SJSA1 (cell line): ENCODE measurements at regions not wholly inside any gene's neighbourhood (a gene's known extent, or its start where the extent isn't known, plus 50 kb on each side); places are given as distances from the start of the nearest gene placed in this dataset.
"Not testable (repeated sequence)": the region's sequence is repeated elsewhere in the genome, so short reads cannot be mapped to it uniquely, and the experiment has no call there.

Experiments
- DNase-seq, 2 experiments: peaks; one replicate each; pipeline ENCODE4 v3.0.0-alpha.2; 2015 to 2020; ENCODE audit warnings: low spot score in 2 of 2, low read depth in 1 of 2
- H3K27ac ChIP-seq: fragments of 250-450 bp; sonication (Bioruptor Pico); 2 replicates; pipeline ENCODE4 v1.5.1; 2020; ENCODE audit warnings: mild to moderate bottlenecking, moderate library complexity
- H3K27me3 ChIP-seq: fragments of 250-450 bp; sonication (Bioruptor Pico); replicated peaks from 2 replicates; pipeline ENCODE4 v1.5.1; 2020; ENCODE audit warnings: mild to moderate bottlenecking, moderate library complexity
- H3K36me3 ChIP-seq: fragments of 250-450 bp; sonication (Bioruptor Pico); 2 replicates; pipeline ENCODE4 v1.5.1; 2020; ENCODE audit warnings: mild to moderate bottlenecking
- H3K4me1 ChIP-seq: fragments of 250-450 bp; sonication (Bioruptor Pico); replicated peaks from 2 replicates; pipeline ENCODE4 v1.6.1; 2021; ENCODE audit warnings: mild to moderate bottlenecking
- H3K4me3 ChIP-seq: fragments of 250-450 bp; sonication (Bioruptor Pico); 2 replicates; pipeline ENCODE4 v1.5.1; 2020; ENCODE audit warnings: mild to moderate bottlenecking
- H3K9me3 ChIP-seq: fragments of 250-450 bp; sonication (Bioruptor Pico); replicated peaks from 2 replicates; pipeline ENCODE4 v1.5.1; 2020; ENCODE audit warnings: mild to moderate bottlenecking

DNA sequence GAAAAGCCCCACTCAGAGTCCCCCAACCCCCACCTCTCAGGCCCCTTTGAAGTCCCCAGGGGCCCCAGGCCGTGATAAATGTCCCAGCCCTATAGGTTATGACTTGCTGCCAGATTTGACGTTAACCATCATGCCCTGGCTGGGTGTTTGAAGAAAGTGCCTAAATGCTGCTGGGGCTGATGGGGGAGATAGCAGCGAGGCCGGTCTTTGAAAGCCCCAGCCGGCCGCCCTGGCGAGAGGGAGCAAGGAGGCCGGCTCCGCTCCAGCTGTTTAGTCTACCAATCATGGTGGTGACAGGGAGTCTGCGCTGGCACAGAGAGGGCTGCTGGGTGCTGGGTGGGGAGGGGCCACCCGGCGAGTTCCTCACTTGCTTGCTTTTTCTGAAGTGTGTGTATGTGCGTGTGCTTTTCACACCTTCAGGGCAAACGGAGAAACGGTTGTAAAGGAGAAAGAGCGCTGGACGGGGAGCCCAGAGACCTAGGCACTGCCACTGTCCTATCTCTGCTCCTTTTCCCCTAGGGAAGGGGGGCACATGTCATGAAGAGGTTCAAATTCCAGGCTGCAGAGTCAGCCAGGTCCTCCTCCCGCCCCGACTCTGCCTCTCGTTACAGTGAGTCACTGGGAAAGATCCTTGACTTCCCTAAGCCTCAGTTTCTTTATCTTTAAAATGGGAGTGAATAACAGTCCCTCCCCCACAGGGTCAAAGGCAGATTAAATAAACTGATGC, 126.1 kb upstream of the HAND1 start:
- Histone ChIP-seq H3K9me3 (no peaks in the 10 kb centered on the region), H3K36me3 (no peaks in the 10 kb centered on the region), H3K27ac (peak overlapping the region; percentile 44), H3K27me3 (no peaks in the 10 kb centered on the region), H3K4me1 (peaks cover 62% of the 10 kb centered on the region), H3K4me3 (peak overlapping the region; percentile 0; the same call in 1 of the 2 replicates)
- DNase-seq: peak; percentile 94 to 96

DNA sequence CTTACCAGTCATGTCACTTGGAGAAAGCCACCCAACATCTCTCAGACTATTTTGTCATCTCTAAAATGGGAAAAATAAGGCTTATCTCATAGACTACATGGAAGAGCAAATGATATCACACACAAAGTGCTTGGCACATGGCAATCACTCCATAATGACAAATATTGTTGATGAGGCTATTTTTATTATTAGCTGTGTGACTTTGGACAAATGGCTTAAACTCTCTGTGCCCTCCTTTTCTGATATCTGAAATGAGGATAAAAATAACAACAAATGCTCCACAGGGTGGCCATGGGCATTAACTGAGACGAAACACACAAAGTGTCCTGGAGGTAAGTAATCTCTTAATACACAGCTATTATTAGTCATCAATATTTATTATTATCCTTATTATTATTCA, 125.5 kb upstream of the HAND1 start:
- no peak for DNase-seq
- Histone ChIP-seq H3K9me3 (no peaks in the 10 kb centered on the region), H3K36me3 (no peaks in the 10 kb centered on the region), H3K27me3 (no peaks in the 10 kb centered on the region), H3K4me3 (no peak overlapping the region), H3K4me1 (peaks cover 59% of the 10 kb centered on the region), H3K27ac (peak overlapping the region; percentile 44)

DNA sequence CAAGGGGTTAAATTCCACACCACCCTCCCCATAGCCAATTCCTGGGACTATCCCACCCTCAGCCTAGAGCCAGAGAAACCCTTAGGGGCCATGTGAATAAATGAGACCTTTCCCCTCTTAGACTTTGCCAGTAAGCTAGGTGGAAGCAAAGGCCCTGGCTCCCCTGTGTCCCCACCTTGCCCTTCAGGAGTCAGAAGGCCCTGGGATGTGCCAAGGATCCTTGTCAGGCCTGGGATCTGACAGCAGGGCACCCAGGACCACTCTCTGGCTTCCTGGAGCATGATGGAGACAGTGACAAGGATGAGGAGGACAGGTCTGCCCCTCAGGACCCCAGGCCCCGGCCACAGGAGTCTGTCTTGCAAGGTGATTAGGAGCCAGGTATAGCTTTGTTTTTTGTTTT, 125.0 kb upstream of the HAND1 start:
- no peak overlapping the region for H3K27ac ChIP-seq
- H3K36me3 ChIP-seq: no peaks in the 10 kb centered on the region
- H3K4me1 ChIP-seq: peaks cover 54% of the 10 kb centered on the region
- no peak overlapping the region for H3K4me3 ChIP-seq
- H3K27me3 ChIP-seq: no peaks in the 10 kb centered on the region
- no peaks in the 10 kb centered on the region for H3K9me3 ChIP-seq
- DNase-seq: no peak

DNA sequence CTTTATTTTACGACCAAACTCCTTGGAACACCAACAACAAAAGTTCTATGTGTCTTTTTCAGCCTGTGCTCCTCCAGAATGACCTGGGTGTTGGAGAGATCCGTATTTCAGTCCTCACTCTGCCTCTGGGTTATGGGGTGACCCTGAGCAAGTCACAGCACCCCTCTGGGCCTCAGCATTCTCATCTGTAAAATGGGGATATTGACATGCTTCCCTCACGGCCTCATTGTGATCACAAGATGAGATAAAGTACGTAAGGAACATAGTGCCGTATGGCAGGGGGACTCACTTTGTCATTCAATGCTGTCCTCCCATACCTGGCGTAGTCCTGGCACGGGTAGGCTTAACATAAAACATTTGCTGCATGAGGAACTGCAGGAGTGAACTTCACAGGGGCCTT, 123.0 kb upstream of the HAND1 start:
- H3K4me3 ChIP-seq: no peak overlapping the region
- no peaks in the 10 kb centered on the region for H3K9me3 ChIP-seq
- DNase-seq: no peak
- no peaks in the 10 kb centered on the region for H3K36me3 ChIP-seq
- peaks cover 34% of the 10 kb centered on the region for H3K4me1 ChIP-seq
- no peak overlapping the region for H3K27ac ChIP-seq
- no peaks in the 10 kb centered on the region for H3K27me3 ChIP-seq

DNA sequence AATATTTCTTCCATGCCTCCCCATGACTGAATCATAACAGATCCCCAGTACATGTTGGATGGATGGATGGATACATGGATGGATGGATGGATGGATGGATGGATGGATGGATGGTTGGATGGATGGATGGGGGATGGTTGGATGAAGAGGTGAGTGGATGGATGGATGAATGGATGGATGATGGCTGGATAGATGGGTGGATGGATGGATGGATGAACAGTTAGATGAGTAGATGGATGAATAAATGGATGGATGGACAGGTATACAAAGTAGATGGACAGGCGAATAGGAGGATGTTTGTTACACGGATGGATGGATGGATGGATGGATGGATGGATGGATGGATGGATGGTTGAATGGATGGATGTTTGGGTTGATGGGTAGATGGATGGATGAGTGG, 120.0 kb upstream of the HAND1 start:
- H3K36me3 ChIP-seq: no peaks in the 10 kb centered on the region
- H3K4me3 ChIP-seq: no peak overlapping the region
- H3K4me1 ChIP-seq: peaks cover 14% of the 10 kb centered on the region
- H3K9me3 ChIP-seq: no peaks in the 10 kb centered on the region
- DNase-seq: no peak
- H3K27ac ChIP-seq: no peak overlapping the region
- H3K27me3 ChIP-seq: no peaks in the 10 kb centered on the region

DNA sequence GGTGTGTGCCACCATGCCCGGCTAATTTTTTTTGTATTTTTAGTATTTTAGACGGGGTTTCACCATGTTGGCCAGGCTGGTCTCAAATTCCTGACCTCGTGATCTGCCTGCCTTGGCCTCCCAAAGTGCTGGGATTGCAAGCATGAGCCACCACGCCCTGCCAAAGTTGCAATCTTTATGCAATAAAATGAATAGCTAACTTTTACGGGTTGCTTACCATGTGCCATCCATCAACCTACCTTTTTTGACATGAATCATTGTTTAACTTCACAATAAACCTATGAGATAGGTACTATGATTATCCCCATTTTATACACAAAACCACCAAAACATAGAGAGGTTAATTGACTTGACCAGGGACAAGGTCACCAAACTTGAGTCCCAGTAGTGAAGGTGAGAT, 118.8 kb upstream of the HAND1 start:
- H3K4me1 ChIP-seq: peaks cover 16% of the 10 kb centered on the region
- not testable (repeated sequence) for H3K4me3 ChIP-seq, H3K27me3 ChIP-seq, H3K36me3 ChIP-seq, DNase-seq, H3K27ac ChIP-seq, H3K9me3 ChIP-seq

DNA sequence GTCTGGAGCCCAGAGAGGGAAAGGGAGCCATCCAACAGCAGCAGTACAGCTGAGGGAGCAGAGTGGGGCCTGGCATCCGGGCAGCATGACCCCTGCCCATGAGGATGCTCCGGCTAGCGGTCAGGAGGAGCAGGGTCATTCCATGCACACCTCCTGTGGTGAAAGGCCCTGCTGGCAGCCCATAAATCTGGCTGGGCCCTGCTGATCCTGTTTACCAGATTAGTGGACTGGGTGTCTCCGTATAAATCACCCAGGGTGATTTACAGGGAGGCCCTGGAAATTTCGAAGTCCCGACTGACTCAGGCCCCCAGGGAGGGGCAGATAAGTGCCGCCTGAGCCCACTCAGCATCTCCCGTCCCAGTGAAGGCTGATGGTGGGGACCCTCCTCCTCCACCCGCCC, 117.6 kb upstream of the HAND1 start:
- peaks cover 26% of the 10 kb centered on the region for H3K4me1 ChIP-seq
- H3K36me3 ChIP-seq: no peaks in the 10 kb centered on the region
- no peaks in the 10 kb centered on the region for H3K9me3 ChIP-seq
- H3K27me3 ChIP-seq: no peaks in the 10 kb centered on the region
- no peak overlapping the region for H3K4me3 ChIP-seq
- no peak overlapping the region for H3K27ac ChIP-seq
- DNase-seq: no peak

DNA sequence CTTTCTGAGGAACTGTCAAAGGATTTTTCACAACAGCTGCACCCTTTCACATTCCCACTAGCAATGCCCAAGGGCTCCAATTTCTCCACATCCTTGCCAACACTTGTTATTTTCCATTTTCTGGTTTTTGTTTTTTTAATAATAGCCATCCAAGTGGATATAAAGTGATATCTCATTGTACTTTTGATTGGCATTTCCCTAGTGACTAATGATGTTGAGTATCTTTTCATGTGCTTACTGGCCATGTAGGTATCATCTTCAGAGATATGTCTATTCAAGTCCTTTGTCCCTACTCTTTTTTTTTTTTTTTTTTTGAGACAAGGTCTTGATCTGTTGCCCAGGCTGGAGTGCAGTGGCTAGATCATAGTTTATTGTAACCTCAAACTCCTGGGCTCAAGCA, 115.8 kb upstream of the HAND1 start:
- no peak for DNase-seq
- Histone ChIP-seq H3K27ac (no peak overlapping the region), H3K36me3 (no peaks in the 10 kb centered on the region), H3K4me1 (peaks cover 33% of the 10 kb centered on the region), H3K9me3 (no peaks in the 10 kb centered on the region), H3K27me3 (no peaks in the 10 kb centered on the region), H3K4me3 (no peak overlapping the region)

DNA sequence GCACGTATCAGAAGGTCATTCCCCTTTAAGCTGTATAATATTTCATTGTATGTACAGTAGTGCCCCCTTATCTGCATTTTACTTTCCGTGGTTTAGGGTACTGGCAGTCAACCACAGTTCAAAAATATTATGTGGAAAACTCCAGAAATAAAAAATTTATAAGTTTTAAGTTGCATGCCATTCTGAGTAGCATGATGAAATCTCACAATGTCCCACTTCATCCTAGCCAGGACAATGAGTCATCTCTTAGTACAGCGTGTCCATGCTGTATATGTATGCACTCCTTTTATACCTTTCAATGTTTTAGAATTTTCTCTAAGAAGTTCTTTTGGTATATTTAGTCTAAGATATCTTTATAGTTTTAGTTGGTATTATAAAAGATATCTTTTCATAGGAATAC, 115.0 kb upstream of the HAND1 start:
- DNase-seq: no peak
- Histone ChIP-seq H3K36me3 (no peaks in the 10 kb centered on the region), H3K27ac (no peak overlapping the region), H3K4me3 (no peak overlapping the region), H3K27me3 (no peaks in the 10 kb centered on the region), H3K4me1 (peaks cover 33% of the 10 kb centered on the region), H3K9me3 (no peaks in the 10 kb centered on the region)

DNA sequence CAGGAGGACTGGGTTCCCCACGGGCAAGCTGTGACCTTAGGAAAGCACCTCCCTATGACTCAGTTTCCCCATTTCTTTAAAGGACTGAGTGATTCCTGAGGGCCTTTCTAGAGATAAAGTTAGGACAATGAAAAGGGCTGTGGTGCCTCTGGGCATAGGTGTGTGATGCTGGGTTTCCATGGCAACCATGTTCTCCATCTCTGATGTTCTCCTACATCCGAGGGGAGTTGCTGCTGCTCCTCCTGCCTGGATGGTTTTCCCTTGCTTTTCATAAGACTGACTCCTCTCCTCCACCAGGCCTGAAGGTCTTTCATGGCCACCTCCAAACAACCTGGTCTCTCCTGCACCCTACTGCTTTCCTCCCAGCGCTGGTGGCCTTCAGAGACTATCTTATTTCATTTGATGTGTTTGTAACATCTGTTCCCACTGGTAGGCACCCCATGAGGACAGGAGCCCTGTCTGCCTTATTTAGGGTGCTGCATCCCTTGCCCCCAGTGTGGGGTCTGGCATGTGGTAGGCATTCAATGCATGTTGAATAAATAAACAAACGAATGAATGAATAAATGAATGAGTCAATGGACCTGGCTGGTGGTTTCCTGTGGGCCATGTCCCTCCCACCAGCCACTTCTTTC, 112.2 kb upstream of the HAND1 start:
- Histone ChIP-seq H3K27me3 (no peaks in the 10 kb centered on the region), H3K4me3 (no peak overlapping the region)

DNA sequence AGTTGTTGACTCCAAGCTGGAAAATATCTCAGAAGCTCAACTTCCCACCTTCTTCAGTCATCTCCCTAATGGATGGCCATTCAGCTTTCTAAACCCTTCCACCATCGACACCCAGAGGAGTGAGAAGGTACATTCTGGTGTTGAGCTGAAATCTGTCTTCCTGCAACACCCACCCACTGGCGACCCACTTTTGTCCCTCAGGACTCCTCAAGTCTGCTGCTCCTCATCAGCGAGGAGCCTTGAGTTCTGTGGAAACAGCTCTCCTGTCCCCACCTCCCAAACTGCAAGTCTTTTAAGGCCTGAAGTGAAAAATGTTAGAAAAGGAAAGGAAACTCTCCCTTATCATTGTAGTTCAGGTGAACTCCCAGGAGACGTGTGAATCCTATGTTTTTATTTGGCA, 111.5 kb upstream of the HAND1 start:
- Histone ChIP-seq H3K36me3 (no peaks in the 10 kb centered on the region), H3K27ac (no peak overlapping the region), H3K27me3 (no peaks in the 10 kb centered on the region), H3K4me3 (no peak overlapping the region), H3K9me3 (no peaks in the 10 kb centered on the region), H3K4me1 (peaks cover 46% of the 10 kb centered on the region)
- no peak for DNase-seq

More for the DNA sequence above, 112.2 kb upstream of the HAND1 start:
- H3K9me3 ChIP-seq: no peaks in the 10 kb centered on the region
- no peaks in the 10 kb centered on the region for H3K36me3 ChIP-seq
- H3K4me1 ChIP-seq: peaks cover 46% of the 10 kb centered on the region
- peak in 1 of 2 experiments; percentile 39 for DNase-seq
- no peak overlapping the region for H3K27ac ChIP-seq

DNA sequence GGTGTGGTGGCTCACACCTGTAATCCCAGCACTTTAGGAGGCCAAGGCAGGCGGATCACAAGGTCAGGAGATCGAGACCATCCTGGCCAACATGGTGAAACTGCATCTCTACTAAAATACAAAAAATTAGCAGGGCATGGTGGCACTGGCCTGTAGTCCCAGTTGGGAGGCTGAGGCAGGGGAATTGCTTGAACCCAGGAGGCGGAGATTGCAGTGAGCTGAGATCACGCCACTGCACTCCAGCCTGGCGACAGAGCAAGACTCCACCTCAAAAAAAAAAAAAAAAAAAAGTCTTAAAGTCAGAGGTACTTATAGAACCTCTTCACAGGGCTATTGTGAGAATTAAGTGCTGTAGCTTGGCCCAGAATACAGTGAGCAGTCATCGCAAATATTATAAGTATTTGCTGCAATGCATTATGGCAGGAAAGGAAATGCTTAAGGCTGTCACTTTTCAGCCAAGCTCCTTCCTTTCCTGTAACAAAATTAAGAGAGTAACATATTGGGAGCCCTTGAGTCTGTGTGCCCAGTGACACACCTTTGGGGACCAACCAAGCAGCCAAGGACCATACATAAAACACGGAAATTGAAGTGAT, 110.9 kb upstream of the HAND1 start:
- H3K27me3 ChIP-seq, H3K27ac ChIP-seq, H3K9me3 ChIP-seq, H3K4me3 ChIP-seq, DNase-seq, H3K36me3 ChIP-seq: not testable (repeated sequence)
- H3K4me1 ChIP-seq: peaks cover 52% of the 10 kb centered on the region

DNA sequence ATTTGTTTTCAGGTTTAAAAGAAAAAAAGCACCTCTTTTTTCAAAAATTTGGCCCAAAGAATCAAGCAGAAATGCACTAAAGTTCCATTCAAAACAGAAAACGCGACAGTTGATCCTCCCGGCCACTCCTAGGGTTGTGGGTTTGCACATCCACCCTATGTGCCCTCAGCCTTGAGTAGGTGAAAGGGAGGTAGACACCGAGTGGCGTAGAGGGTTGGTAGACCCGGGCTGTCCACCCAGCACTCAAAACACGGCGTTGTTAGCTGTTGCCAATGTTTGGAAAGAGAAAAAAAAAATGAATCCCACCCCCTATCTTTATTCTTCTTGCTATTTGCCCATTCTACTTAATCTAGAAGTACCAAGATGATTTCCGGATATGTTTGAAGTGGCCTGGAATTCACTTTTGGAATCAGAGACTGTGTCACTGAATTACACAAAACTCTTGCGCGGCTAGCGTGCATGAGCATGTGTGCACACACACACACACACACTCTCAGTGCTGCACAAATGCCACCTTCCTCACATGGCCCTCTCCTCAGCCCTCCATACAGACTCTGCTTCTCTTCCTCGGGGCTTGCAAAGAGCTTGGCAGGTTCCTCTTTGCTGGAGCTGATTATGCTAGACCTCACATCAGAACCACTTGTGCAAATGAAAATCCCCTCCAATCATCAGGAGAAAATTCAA, 110.2 kb upstream of the HAND1 start:
- H3K36me3 ChIP-seq: no peaks in the 10 kb centered on the region
- no peaks in the 10 kb centered on the region for H3K27me3 ChIP-seq
- no peaks in the 10 kb centered on the region for H3K9me3 ChIP-seq
- no peak overlapping the region for H3K4me3 ChIP-seq
- peaks cover 52% of the 10 kb centered on the region for H3K4me1 ChIP-seq
- no peak for DNase-seq
- H3K27ac ChIP-seq: no peak overlapping the region
